Activated B cell treated with CpG ODN at 0.5 μM for 24 hours (primary cell): ENCODE measurements at regions not wholly inside any gene's neighbourhood (a gene's known extent, or its start where the extent isn't known, plus 50 kb on each side); places are given as distances from the start of the nearest gene placed in this dataset.

Experiments
- ATAC-seq: fragments of 200-7000 bp; cut with Tn5 transposase; one replicate; pipeline ENCODE4 v1.10.0; 2021; ENCODE audit warnings: low read depth, mild to moderate bottlenecking, moderate library complexity
- CTCF ChIA-PET: fragments of 350-600 bp; sonication (Branson Sonifier 250); formaldehyde crosslinking; loops from one replicate; lab custom pipeline; 2021; ENCODE audit warnings: antibody characterized with exemption; lab: Charles Lee
- POLR2A ChIA-PET: fragments of 350-600 bp; sonication (Branson Sonifier 250); formaldehyde crosslinking; loops from one replicate; lab custom pipeline; 2021; ENCODE audit warnings: antibody characterized with exemption; lab: Charles Lee
- DNase-seq: peaks from one replicate; pipeline ENCODE4 v3.0.0; 2022
- H3K27ac Mint-ChIP-seq: one replicate; pipeline ENCODE4 v1.8.0; 2020; ENCODE audit warnings: mixed read lengths
- H3K27me3 Mint-ChIP-seq: one replicate; pipeline ENCODE4 v1.8.0; 2021; ENCODE audit warnings: mixed read lengths
- H3K36me3 Mint-ChIP-seq: one replicate; pipeline ENCODE4 v1.8.0; 2021; ENCODE audit warnings: low read depth, mixed read lengths
- H3K4me1 Mint-ChIP-seq: one replicate; pipeline ENCODE4 v1.8.0; 2021; ENCODE audit warnings: mixed read lengths
- H3K4me3 Mint-ChIP-seq: one replicate; pipeline ENCODE4 v1.8.0; 2020; ENCODE audit warnings: mild to moderate bottlenecking, mixed read lengths
- H3K9me3 Mint-ChIP-seq: one replicate; pipeline ENCODE4 v1.8.0; 2020; ENCODE audit warnings: mixed read lengths
- intact Hi-C: fragments of 100-400 bp; cut with micrococcal nuclease; formaldehyde crosslinking; loops from one replicate; pipeline ENCODE4 v1.15.1; 2024
- TF ChIP-seq, protein P1 (sequence below): fragments of 200-600 bp; IDR thresholded peaks from one replicate; pipeline ENCODE4 v1.8.0; 2022; ENCODE audit warnings: antibody characterized with exemption, mild to moderate bottlenecking

- no peak for ATAC-seq
- H3K4me3 Mint-ChIP-seq, result no peak overlapping the region
- no peak overlapping the region for H3K27ac Mint-ChIP-seq
- H3K27me3 Mint-ChIP-seq, result no peaks in the 10 kb centered on the region
- H3K36me3 Mint-ChIP-seq, result no peaks in the 10 kb centered on the region
- ChIA-PET CTCF (no interaction called here), POLR2A (no interaction called here)
- DNase-seq, result no peak
- H3K4me1 Mint-ChIP-seq, result no peaks in the 10 kb centered on the region
- intact Hi-C loops, result no loop called here
- H3K9me3 Mint-ChIP-seq, result peaks cover 7% of the 10 kb centered on the region
- TF ChIP-seq, protein P1, sequence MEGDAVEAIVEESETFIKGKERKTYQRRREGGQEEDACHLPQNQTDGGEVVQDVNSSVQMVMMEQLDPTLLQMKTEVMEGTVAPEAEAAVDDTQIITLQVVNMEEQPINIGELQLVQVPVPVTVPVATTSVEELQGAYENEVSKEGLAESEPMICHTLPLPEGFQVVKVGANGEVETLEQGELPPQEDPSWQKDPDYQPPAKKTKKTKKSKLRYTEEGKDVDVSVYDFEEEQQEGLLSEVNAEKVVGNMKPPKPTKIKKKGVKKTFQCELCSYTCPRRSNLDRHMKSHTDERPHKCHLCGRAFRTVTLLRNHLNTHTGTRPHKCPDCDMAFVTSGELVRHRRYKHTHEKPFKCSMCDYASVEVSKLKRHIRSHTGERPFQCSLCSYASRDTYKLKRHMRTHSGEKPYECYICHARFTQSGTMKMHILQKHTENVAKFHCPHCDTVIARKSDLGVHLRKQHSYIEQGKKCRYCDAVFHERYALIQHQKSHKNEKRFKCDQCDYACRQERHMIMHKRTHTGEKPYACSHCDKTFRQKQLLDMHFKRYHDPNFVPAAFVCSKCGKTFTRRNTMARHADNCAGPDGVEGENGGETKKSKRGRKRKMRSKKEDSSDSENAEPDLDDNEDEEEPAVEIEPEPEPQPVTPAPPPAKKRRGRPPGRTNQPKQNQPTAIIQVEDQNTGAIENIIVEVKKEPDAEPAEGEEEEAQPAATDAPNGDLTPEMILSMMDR, result no peak
Measured at GRCh38 chr14:53209370-53209769, 56.2 kb upstream of the DDHD1 start.
